ENCODE measurements at regions not wholly inside any gene's neighbourhood (a gene's known extent, or its start where the extent isn't known, plus 50 kb on each side); places are given as distances from the start of the nearest gene placed in this dataset.
"Not testable (repeated sequence)": the region's sequence is repeated elsewhere in the genome, so short reads cannot be mapped to it uniquely, and the experiment has no call there.

GRCh38 chr9:85142496-85142911, 473.0 kb downstream of the NTRK2 start:
- DNase-seq = no peak

DNA sequence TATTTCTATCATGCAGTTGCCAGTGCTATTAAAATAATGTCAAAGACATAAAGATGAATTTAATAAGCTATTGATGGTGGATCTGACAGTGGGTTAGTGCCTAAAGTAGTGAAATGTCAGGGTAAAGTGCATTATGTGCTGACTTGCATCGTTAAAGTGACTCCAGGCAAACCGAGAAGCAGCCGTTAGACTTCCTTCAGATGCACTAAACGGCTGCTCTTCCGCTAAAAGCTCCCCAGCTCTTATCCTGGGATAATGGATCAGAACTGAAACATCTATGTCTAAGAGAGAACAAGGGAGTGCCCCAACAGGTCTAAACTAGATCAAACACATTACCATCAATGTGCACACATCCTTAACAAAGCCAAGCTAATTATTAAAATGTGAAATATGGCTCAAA, 468.2 kb downstream of the NTRK2 start:
- DNase-seq = no peak

GRCh38 chr9:85136987-85137386, 467.5 kb downstream of the NTRK2 start:
- DNase-seq = no peak

GRCh38 chr9:85136507-85136906, 467.0 kb downstream of the NTRK2 start:
- DNase-seq = no peak

DNA sequence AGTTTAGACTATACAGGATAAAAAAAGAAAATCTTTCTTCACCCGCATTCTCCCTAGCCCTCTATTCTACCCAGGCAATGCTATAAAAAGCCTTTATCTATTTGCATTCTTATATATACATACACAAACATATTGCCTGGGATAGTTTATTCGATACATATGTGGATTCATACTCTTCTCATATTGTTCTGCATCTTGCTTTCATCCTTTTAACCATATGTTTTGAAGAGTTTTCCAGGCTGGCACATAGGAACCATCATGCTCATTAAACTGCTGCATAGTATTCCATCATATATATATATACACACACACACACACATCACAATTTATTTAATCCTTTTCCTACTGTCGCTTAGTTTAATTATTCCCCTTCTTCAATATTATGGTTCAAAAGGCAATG, 461.2 kb downstream of the NTRK2 start:
- DNase-seq = no peak

DNA sequence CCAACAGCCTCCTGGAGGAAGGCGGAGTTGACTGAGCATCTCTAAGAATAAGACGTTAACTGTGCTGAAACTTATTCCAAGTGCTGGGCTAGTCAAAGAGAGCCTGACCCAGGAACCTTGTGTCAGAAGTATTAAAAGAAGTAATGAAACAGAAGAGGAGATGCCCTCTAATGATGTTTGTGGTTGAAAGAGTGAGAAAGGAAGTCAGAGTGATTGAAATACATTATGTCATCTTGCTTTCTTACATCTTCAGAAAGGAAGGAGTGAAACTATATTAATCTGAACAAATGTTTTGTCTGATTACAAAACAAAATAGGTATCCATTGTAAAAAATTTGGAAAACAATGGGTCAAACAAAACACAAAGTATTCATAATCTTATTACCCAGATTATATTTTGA, 460.7 kb downstream of the NTRK2 start:
- DNase-seq = no peak

GRCh38 chr9:85129514-85129913, 460.0 kb downstream of the NTRK2 start:
- DNase-seq = no peak

GRCh38 chr9:85118990-85119755, 449.6 kb downstream of the NTRK2 start:
- DNase-seq = no peak

GRCh38 chr9:85117831-85118230, 448.3 kb downstream of the NTRK2 start:
- no peak for DNase-seq

- DNase-seq = no peak
Measured at GRCh38 chr9:85115473-85115872, 445.9 kb downstream of the NTRK2 start.

- DNase-seq = no peak
Measured at GRCh38 chr9:85114799-85115198, 445.3 kb downstream of the NTRK2 start.

DNA sequence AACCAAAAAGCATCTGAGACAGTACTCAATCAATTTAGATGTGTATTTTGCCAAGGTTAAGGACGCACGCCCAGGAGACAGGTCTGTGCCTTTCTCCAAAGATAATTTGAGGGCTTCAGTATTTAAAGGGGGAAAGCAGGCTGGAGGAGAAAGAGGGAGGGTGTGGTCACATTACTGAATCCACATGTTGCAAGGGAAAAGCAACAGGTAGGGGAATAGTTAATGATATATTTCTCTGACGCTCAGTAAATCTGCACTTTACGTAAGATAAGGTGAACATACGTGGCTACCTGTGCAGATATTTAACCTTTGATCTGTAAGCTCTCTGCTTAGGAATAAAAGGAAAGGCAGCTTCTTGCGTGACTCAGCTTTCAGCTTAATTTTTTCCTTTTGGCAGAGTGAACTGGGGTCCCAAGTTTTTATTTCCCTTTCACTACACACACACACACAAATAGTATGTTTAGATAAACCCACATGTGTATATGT, 443.4 kb downstream of the NTRK2 start:
- DNase-seq = no peak

DNA sequence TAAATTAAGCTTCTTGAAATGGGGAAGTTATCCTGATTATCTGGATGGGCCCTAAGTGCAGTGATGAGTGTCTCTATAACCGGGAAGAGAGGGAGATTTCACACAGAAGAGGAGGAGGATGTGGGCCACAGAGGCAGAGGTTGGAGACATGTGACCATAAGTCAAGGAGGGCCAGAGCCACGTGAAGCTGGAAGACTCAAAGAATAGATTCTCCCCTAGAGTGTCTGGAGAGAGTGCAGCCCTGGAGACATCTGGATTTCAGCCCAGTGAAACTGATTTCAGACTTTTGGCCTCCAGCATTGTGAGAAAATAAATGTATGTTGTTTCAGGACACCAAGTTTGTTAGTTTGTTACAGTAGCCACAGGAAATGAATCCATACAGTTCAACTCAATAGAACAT, 442.9 kb downstream of the NTRK2 start:
- DNase-seq = no peak

DNA sequence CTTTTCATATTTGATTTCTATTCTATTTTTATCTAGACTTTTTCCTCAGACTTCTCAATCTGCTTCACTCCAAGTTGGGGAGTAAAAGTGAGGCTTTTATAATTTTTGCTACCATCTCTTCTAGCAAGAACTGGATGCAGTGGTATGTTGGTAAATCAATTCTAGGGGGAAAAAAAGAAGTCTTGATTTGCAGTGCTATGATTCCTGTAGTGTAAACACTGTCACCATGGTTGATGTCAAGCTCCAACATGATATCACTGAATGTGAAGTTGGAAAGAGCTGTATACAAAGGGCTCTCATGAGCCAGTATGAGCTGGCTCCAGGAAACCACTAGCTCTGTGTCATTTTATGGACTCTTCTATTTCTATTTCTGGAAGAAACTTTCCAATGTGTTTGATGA, 439.2 kb downstream of the NTRK2 start:
- DNase-seq = no peak

- DNase-seq = no peak
Measured at GRCh38 chr9:85108229-85108628, 438.7 kb downstream of the NTRK2 start.

DNA sequence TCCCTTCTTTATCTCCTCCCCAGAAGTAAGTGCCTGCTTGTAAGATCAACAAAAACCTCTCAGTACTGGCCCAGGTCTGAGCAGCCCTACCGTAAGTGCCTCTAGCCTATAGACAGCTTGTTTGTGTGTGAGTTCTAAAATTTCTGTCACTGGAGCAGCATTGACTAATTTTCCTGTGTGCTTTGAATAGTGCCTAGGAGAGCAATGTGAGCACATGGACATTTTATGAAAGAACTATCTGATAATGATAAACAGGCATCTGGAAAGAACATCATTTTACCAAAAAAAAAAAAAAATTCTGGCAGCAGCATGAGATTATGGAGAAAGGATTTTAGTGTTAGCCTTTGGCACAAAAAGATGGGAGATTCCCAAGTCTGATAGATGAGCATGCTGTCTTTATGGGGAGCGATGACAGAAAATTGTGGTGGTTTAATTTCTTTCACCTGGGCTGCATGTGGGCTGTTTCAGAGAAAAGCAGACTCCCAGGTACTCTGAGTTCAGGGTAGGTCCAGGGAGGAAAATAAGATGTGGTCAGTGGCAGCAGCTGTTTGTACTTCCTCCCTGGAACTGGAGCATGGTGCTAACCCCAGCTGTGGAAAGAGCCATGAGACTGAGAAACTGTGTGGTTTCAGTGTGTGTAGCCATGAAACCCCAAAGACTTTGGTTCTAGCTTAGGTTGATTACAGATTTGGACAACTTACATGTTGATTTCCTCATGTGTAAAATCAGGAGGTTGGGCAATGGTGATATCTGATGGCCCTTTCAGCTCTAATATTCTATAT, 419.9 kb downstream of the NTRK2 start:
- no peak for DNase-seq

DNA sequence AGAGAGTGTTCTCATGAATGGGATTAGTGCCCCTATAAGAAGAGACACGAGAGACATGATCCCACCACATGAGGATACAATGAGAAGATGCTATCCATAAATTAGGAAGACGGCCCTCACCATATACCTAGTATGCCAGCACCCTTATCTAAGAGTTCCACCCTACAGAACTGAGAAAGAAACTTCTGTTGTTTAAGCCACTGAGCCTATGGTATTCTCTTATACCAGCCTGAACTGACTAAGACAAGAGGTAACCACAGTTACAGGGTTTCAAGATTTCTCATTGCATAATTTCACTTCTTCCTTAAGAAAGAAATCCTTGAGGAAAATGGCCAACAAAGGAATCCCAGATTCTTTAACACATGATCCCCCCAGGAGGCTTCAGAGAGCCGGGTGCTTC, 412.4 kb downstream of the NTRK2 start:
- DNase-seq = no peak

DNA sequence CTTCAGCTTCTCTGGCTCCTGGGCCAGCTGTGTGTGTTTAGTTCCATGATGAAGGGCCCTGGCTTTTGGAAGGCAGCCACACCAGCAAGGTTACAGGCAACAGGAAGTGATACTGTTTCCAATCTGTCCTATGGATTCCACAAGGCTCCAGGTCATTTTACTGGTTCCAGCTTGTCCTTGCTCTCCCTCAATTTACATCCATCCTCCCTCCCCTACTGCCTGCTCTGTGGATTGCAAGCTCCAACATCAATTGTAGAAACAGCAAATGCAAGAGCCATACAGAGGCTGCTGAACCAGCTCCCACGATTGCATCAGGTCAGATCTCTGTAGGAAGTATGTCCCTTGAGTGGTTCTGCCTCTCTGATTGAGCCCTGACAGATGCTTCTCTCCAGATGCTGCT, 409.8 kb downstream of the NTRK2 start:
- DNase-seq = no peak

DNA sequence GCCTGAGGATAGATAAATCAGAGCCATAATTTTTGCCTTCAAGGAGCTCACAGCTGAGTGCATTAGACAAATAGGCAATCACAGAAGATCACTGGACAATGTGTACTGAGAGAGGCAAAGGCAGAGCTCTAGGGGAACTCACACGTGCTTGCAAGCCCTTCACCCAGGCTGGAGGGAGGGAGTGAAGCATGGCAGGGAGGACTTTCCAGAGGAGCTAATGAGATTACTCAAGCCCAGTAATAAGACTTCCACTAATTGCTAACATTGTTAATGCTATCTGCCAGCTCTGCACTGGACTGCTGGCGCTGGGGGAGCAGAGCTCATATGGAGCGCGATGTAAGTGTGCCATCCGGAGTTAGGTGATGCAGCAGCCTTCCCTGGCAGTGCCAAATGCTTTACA, 408.4 kb downstream of the NTRK2 start:
- no peak for DNase-seq

DNA sequence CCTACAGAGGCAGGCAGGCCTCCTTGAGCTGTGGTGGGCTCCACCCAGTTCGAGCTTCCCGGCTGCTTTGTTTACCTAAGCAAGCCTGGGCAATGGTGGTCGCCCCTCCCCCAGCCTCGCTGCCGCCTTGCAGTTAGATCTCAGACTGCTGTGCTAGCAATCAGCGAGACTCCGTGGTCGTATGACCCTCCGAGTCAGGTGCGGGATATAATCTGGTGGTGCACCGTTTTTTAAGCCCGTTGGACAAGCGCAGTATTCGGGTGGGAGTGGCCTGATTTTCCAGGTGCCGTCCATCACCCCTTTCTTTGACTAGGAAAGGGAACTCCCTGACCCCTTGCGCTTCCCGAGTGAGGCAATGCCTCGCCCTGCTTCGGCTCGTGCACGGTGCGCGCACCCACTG, 407.6 kb downstream of the NTRK2 start:
- DNase-seq = not testable (repeated sequence)

All from T-helper 2 cell (primary cell).